IMR-90 (cell line): ENCODE measurements at regions not wholly inside any gene's neighbourhood (a gene's known extent, or its start where the extent isn't known, plus 50 kb on each side); places are given as distances from the start of the nearest gene placed in this dataset.

ENCODE experiments used
- BHLHE40 ChIP-seq: fragments of 150-350 bp; IDR thresholded peaks from 2 replicates; pipeline ENCODE4 v1.6.1; 2016; ENCODE audit warnings: mild to moderate bottlenecking, low read depth, low read length
- CEBPB ChIP-seq: IDR thresholded peaks from 2 replicates; pipeline ENCODE4 v1.6.1; 2012; ENCODE audit warnings: low read depth, low read length, improper control_type of control experiment
- CHD1 ChIP-seq: IDR thresholded peaks from 2 replicates; pipeline ENCODE4 v1.6.1; 2012; ENCODE audit warnings: low read depth, low read length, improper control_type of control experiment
- CTCF ChIP-seq: conservative IDR thresholded peaks from 2 replicates; pipeline ENCODE4 v1.5.1; 2012; ENCODE audit warnings: mild to moderate bottlenecking, low read depth, low read length, improper control_type of control experiment
- FOS ChIP-seq: fragments of 150-350 bp; IDR thresholded peaks from 2 replicates; pipeline ENCODE4 v1.6.1; 2016; ENCODE audit warnings: low read depth, low read length
- MAFK ChIP-seq: IDR thresholded peaks from 2 replicates; pipeline ENCODE4 v1.6.1; 2012; ENCODE audit warnings: low read depth, low read length, improper control_type of control experiment
- MAZ ChIP-seq: IDR thresholded peaks from 2 replicates; pipeline ENCODE4 v1.6.1; 2012; ENCODE audit warnings: low read depth, mild to moderate bottlenecking, low read length, improper control_type of control experiment, moderate library complexity, borderline replicate concordance
- MXI1 ChIP-seq: IDR thresholded peaks from 2 replicates; pipeline ENCODE4 v1.6.1; 2012; ENCODE audit warnings: low read depth, mild to moderate bottlenecking, low read length, moderate library complexity, borderline replicate concordance
- POLR2A ChIP-seq: IDR thresholded peaks from 2 replicates; pipeline ENCODE4 v1.6.1; 2012; ENCODE audit warnings: mild to moderate bottlenecking, low read depth, low read length
- RAD21 ChIP-seq: IDR thresholded peaks from 2 replicates; pipeline ENCODE4 v1.6.1; 2012; ENCODE audit warnings: low read length, improper control_type of control experiment
- RCOR1 ChIP-seq: IDR thresholded peaks from 2 replicates; pipeline ENCODE4 v1.6.1; 2012; ENCODE audit warnings: mild to moderate bottlenecking, low read length, improper control_type of control experiment; ENCODE audit not compliant: insufficient replicate concordance
- RFX5 ChIP-seq: IDR thresholded peaks from 2 replicates; pipeline ENCODE4 v1.8.0; 2012; ENCODE audit warnings: low read depth, mild to moderate bottlenecking, low read length, moderate library complexity
- SMC3 ChIP-seq: fragments of 150-350 bp; IDR thresholded peaks from 2 replicates; pipeline ENCODE4 v1.6.1; 2016; ENCODE audit warnings: low read depth, mild to moderate bottlenecking, antibody characterized with exemption, low read length, moderate library complexity
- USF2 ChIP-seq: fragments of 150-350 bp; IDR thresholded peaks from 2 replicates; pipeline ENCODE4 v1.6.1; 2017; ENCODE audit warnings: mild to moderate bottlenecking, antibody characterized with exemption, low read length, low read depth

- no peak for TF ChIP-seq CTCF
- no peak for TF ChIP-seq CEBPB
- no peak for TF ChIP-seq MXI1
- TF ChIP-seq MAZ = no peak
- no peak for TF ChIP-seq RAD21
- TF ChIP-seq RFX5 = no peak
- no peak for TF ChIP-seq BHLHE40
- no peak for TF ChIP-seq MAFK
- TF ChIP-seq CHD1 = no peak
- TF ChIP-seq RCOR1 = no peak
- TF ChIP-seq POLR2A = no peak
- no peak for TF ChIP-seq SMC3
- no peak for TF ChIP-seq USF2
- no peak for TF ChIP-seq FOS
These were observed 337.4 kb upstream of the SFRP2 start for GRCh38 chr4:154126276-154126675.
